Transverse colon (tissue), 4 donors: ENCODE measurements at regions not wholly inside any gene's neighbourhood (a gene's known extent, or its start where the extent isn't known, plus 50 kb on each side); places are given as distances from the start of the nearest gene placed in this dataset.

Experiments used
- DNase-seq: peaks from one replicate; pipeline ENCODE4 v3.0.0-alpha.2; 2019
- H3K27ac ChIP-seq, 4 donors: fragments of 200-600 bp; sonication (generic); 2 replicates each; pipeline ENCODE4 v1.5.1; 2016 to 2018; ENCODE audit warnings: inconsistent platforms in 4 of 4
- H3K27me3 ChIP-seq: fragments of 200-600 bp; sonication (generic); 2 replicates; pipeline ENCODE4 v1.5.1; 2017; ENCODE audit warnings: inconsistent platforms
- H3K36me3 ChIP-seq, 4 donors: fragments of 200-600 bp; sonication (generic); 2 replicates each; pipeline ENCODE4 v1.5.1; 2017 to 2019; ENCODE audit warnings: inconsistent platforms in 4 of 4
- H3K4me1 ChIP-seq, 4 donors: fragments of 200-600 bp; sonication (generic); 2 replicates each; pipeline ENCODE4 v1.5.1; 2017 to 2020; ENCODE audit warnings: inconsistent platforms in 4 of 4
- H3K4me3 ChIP-seq, 4 donors: fragments of 200-600 bp; sonication (generic); 1 replicate in 1 of 4; 2 replicates in 3 of 4; pipeline versions ENCODE4 v1.5.1 to v1.6.1; 2017 to 2019; ENCODE audit warnings: inconsistent platforms in 4 of 4
- H3K9me3 ChIP-seq, 2 donors: fragments of 200-600 bp; sonication (generic); 2 replicates each; pipeline ENCODE4 v1.5.1; 2017 to 2019; ENCODE audit warnings: inconsistent platforms in 2 of 2
- EP300 ChIP-seq: sonication (generic); formaldehyde crosslinking; IDR thresholded peaks from one replicate; pipeline ENCODE4 v1.6.1; 2017; ENCODE audit warnings: antibody characterized with exemption, low read depth
- POLR2A ChIP-seq: fragments of 450-650 bp; IDR thresholded peaks from one replicate; pipeline ENCODE4 v1.6.1; 2016; ENCODE audit warnings: antibody characterized with exemption, mild to moderate bottlenecking, moderate library complexity
- POLR2AphosphoS5 ChIP-seq, 3 donors: sonication (generic); formaldehyde crosslinking; IDR thresholded peaks; one replicate each; pipeline ENCODE4 v1.6.1; 2016; ENCODE audit warnings: antibody characterized with exemption in 3 of 3
- WGBS, 2 donors: methylation state at CpG; one replicate each; pipeline ENCODE4 v1.1.5; 2018; ENCODE audit warnings: low coverage in 1 of 2; 5-methylcytosine and 5-hydroxymethylcytosine counted together
- in situ Hi-C, 4 donors: fragments of 200-750 bp; cut with MboI; loops; one replicate each; pipeline versions ENCODE4 v1.15.0 to v1.15.1; 2017; ENCODE audit warnings: low sequenced_read_pairs in 3 of 4, low pct_ligation_motif_present in 1 of 4, low pct_unique_long_range_greater_than_20kb in 1 of 4
- intact Hi-C: fragments of 100-400 bp; cut with DNase I; formaldehyde crosslinking; loops from one replicate; pipeline ENCODE4 v1.15.1; 2023; ENCODE audit warnings: low total_unique reads
- TF ChIP-seq, protein P1 (sequence below), 5 experiments: fragments of 200-600 bp in 3 of 5; fragments of 450-650 bp in 2 of 5; sonication (generic) in 3 of 5; IDR thresholded peaks; 1 replicate in 2 of 5; 2 replicates in 3 of 5; pipeline ENCODE4 v1.5.1; 2016 to 2017; ENCODE audit warnings: antibody characterized with exemption in 5 of 5, inconsistent platforms in 3 of 5, mild to moderate bottlenecking in 2 of 5, moderate library complexity in 1 of 5

DNA sequence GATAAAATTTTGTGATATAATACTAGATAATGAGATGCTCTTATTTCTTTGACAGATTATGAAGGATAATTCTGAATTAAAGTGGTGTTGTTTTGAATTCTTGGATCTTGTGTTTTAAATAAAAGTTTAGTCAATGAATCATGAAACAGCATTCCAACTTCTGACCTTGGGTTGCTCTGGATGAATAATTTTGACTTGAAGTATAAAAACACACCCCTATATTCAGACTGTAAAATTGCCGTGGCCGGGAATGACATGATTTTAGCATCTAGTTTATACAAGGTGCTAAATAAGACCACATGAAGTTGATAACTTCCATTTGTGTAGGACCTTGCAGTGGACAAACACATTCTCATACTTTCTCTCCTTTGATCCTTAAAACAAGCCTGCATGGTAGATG lies 67.2 kb upstream of the DAP start:
- H3K4me3 ChIP-seq = no peak overlapping the region
- H3K27me3 ChIP-seq = no peaks in the 10 kb centered on the region
- no peaks in the 10 kb centered on the region for H3K4me1 ChIP-seq
- in situ Hi-C loops = no loop called here
- intact Hi-C loops = no loop called here
- no peak for DNase-seq
- no peaks in the 10 kb centered on the region for H3K9me3 ChIP-seq
- TF ChIP-seq, protein P1, sequence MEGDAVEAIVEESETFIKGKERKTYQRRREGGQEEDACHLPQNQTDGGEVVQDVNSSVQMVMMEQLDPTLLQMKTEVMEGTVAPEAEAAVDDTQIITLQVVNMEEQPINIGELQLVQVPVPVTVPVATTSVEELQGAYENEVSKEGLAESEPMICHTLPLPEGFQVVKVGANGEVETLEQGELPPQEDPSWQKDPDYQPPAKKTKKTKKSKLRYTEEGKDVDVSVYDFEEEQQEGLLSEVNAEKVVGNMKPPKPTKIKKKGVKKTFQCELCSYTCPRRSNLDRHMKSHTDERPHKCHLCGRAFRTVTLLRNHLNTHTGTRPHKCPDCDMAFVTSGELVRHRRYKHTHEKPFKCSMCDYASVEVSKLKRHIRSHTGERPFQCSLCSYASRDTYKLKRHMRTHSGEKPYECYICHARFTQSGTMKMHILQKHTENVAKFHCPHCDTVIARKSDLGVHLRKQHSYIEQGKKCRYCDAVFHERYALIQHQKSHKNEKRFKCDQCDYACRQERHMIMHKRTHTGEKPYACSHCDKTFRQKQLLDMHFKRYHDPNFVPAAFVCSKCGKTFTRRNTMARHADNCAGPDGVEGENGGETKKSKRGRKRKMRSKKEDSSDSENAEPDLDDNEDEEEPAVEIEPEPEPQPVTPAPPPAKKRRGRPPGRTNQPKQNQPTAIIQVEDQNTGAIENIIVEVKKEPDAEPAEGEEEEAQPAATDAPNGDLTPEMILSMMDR (IDR thresholded peaks at IDR 0.05) = no peak
- H3K36me3 ChIP-seq = no peaks in the 10 kb centered on the region
- no peak overlapping the region for H3K27ac ChIP-seq
- WGBS, 2 donors = 57 to 60% methylated on average over 2 of the region's 2 CpGs

- Histone ChIP-seq H3K27ac (no peak overlapping the region), H3K9me3 (no peaks in the 10 kb centered on the region), H3K27me3 (no peaks in the 10 kb centered on the region), H3K4me3 (no peak overlapping the region), H3K36me3 (no peaks in the 10 kb centered on the region), H3K4me1 (no peaks in the 10 kb centered on the region)
- 70 to 82% methylated on average over 1 of the region's 1 CpG for WGBS, 2 donors
- intact Hi-C loops = no loop called here
- no peak for DNase-seq
- in situ Hi-C loops = no loop called here
- no peak for TF ChIP-seq POLR2A
- TF ChIP-seq POLR2AphosphoS5 (IDR thresholded peaks at IDR 0.05) = no peak
- no peak for TF ChIP-seq EP300
- TF ChIP-seq, protein P1 (IDR thresholded peaks at IDR 0.05) = no peak
Measured at GRCh38 chr5:10827571-10827970, 66.5 kb upstream of the DAP start.

DNA sequence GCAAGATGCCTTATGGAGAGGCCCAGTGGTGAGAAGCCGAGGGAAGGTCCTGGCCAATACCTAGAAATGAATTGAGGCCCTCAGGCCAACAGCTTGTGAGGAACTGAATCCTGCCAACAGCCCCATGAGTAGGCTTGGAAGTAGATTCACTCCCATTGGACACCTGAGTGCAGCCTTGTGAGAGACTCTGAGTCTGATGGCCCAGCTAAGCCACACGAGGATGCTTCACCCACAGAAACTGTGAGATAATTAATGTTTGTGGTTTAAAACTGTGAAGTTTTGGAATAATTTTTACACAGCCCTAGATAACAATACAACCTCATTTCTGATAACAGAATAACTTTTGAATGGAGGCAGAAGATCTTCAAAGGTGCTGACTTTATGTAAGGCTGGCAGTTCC lies 65.9 kb upstream of the DAP start:
- Histone ChIP-seq H3K4me1 (no peaks in the 10 kb centered on the region), H3K36me3 (no peaks in the 10 kb centered on the region), H3K9me3 (no peaks in the 10 kb centered on the region), H3K4me3 (no peak overlapping the region), H3K27ac (no peak overlapping the region), H3K27me3 (no peaks in the 10 kb centered on the region)
- intact Hi-C loops = no loop called here
- no peak for DNase-seq
- WGBS, 2 donors = 62% methylated on average over 2 of the region's 2 CpGs; no CpG with 5 or more reads in 1 of the 2 donors
- TF ChIP-seq POLR2A = no peak
- TF ChIP-seq, protein P1 (IDR thresholded peaks at IDR 0.05) = no peak
- no peak for TF ChIP-seq POLR2AphosphoS5 (IDR thresholded peaks at IDR 0.05)
- no peak for TF ChIP-seq EP300
- in situ Hi-C loops = no loop called here

GRCh38 chr5:10825897-10826644 lies 65.0 kb upstream of the DAP start:
- in situ Hi-C loops (no loop called here), intact Hi-C loops (no loop called here)
- H3K27ac ChIP-seq = no peak overlapping the region
- no peaks in the 10 kb centered on the region for H3K36me3 ChIP-seq
- 74 to 82% methylated on average over 2 to 4 of the region's 4 CpGs for WGBS, 2 donors
- H3K9me3 ChIP-seq = no peaks in the 10 kb centered on the region
- no peaks in the 10 kb centered on the region for H3K27me3 ChIP-seq
- H3K4me3 ChIP-seq = no peak overlapping the region
- no peak for DNase-seq
- TF ChIP-seq POLR2AphosphoS5 (IDR thresholded peaks at IDR 0.05) (no peak), POLR2A (no peak), EP300 (no peak)
- TF ChIP-seq, protein P1 (IDR thresholded peaks at IDR 0.05) = no peak
- no peaks in the 10 kb centered on the region for H3K4me1 ChIP-seq
